GM12874 (cell line): ENCODE measurements at regions not wholly inside any gene's neighbourhood (a gene's known extent, or its start where the extent isn't known, plus 50 kb on each side); places are given as distances from the start of the nearest gene placed in this dataset.

Source experiments
- CTCF ChIP-seq: IDR thresholded peaks from 2 replicates; pipeline ENCODE4 v1.5.1; 2011; ENCODE audit warnings: low read depth, mild to moderate bottlenecking, control low read depth, low read length, moderate library complexity; ENCODE audit not compliant: insufficient read depth

- TF ChIP-seq CTCF: no peak
Measured at GRCh38 chr20:18979132-18979531, 165.5 kb downstream of the SCP2D1 start.

DNA sequence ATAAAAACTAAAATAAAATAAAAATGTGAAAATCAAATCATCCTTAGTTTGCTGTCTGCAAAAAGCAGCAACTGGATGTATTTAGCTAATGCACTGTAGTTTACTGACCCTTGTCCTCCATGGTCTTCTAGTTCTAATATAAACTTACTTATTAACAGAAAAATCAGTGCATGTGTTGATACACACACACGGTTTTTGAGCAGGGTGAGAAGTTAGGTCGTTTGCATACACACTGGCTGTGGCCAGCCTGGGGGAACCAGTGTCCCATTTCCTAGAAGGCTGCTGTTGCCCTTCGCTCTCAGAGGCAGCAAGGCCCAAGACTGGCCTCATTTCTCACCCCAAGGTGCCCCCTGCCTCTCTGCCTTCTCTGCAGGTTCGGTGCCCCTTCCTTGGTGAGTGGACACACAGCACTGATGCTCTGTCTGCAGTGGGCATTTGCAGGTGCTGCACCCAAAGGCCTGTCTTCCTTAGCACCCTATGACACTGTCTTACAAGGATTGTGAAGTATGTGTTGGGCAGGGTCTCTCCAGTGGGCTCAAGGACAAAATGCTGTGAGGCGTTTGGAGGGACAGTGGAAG lies 168.5 kb downstream of the SCP2D1 start:
- no peak for TF ChIP-seq CTCF

GRCh38 chr20:18983796-18984195 lies 170.2 kb downstream of the SCP2D1 start:
- no peak for TF ChIP-seq CTCF

DNA sequence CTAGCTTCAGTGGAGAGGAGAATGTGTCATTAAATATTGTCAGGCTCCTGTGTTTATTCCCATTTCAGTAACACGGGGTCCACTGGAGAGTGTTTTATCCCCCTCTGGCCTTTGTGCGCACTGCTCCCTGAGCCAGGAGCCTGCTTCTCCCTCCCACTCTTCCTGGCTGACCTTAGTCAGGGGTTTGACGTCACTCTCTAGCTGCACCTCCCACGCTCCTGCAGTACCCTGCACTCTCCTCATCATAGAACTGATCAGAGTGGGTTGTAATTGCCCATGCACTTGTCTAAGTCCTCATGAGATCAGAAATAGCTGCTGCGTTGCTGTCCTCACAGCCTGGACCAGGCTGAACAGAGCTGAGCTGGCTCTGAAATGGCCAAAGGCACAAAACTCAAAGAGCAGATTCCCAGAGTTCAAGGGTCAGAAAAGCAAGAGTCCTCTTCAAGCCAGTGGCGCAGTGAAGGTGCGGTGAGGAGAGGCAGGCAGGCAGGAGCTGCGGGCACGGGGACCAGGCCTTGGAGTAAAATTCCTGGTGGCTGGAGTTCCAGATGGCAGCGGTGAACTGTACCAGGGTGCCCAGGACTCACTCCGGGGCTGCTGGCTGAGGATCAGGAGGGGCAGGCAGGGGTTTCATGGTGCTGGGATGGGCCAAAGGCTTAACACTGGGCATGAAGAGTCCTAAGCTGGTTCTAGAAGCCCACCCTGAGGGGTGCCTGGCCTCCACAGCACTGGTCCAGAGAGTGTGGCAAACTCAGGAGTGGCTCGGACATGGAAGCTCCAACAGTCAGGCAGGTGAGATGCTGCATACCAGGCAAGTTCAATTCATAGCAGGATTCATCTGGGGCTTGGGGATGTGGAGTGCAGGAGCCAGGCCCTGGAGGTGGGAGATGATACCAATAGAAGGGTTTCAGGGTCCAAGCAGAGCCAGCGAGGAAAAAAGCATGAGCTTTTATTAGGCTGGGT lies 170.9 kb downstream of the SCP2D1 start:
- no peak for TF ChIP-seq CTCF

GRCh38 chr20:18985551-18985950 lies 172.0 kb downstream of the SCP2D1 start:
- TF ChIP-seq CTCF: no peak

DNA sequence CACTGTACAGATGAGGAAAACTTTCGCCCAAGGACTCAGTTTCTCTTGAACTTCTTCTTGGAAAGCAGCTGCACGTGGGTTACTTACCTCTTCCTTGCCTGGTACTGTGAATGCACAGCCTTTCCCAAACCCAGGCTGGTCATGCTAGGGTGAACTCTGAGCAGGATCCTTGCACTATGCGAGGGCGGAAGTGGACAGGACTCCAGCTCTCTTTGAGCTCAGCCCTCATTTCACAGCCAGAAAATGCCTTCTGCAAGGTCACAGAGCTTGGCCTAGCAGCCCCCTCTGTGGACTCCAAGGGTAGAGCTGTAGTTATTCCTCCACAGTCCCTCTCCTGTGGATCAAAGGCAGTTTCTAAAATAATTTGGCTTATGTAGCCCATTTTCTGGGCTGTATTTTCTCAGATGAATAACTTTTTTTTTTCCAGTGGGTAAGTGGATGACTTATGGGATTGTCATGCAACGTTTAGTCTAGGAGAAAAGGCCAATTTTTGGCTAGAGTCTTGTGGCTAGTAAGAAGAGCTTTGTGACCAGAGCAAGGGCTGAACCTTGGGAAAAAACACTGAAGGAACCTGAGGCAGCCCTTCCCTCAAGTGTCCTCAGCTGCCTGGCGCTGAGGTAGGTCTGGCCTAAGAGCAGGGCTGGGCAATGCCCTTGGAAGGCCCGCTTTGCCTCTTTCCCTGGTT lies 172.7 kb downstream of the SCP2D1 start:
- TF ChIP-seq CTCF: no peak

GRCh38 chr20:18986895-18987580 lies 173.5 kb downstream of the SCP2D1 start:
- no peak for TF ChIP-seq CTCF
